ENCODE measurements at regions not wholly inside any gene's neighbourhood (a gene's known extent, or its start where the extent isn't known, plus 50 kb on each side); places are given as distances from the start of the nearest gene placed in this dataset.

- TF ChIP-seq MYC (CRISPR knock-in tag; IDR thresholded peaks at IDR 0.05; ENCODE audit: borderline replicate concordance) (no peak), ATM (IDR thresholded peaks at IDR 0.05; ENCODE audit: borderline replicate concordance) (no peak), RFX5 (IDR thresholded peaks at IDR 0.05; ENCODE audit: low read depth, low read length) (no peak), ZNF740 (CRISPR knock-in tag; IDR thresholded peaks at IDR 0.05) (no peak), POLR2AphosphoS5 (IDR thresholded peaks at IDR 0.05; ENCODE audit: low read depth, low read length) (no peak), ZNF770 (CRISPR knock-in tag; IDR thresholded peaks at IDR 0.05) (no peak), MAZ (IDR thresholded peaks at IDR 0.05; ENCODE audit: borderline replicate concordance, low read depth, low read length) (no peak), MAZ (CRISPR knock-in tag; IDR thresholded peaks at IDR 0.05; ENCODE audit: low read depth) (no peak), TBP (CRISPR knock-in tag; IDR thresholded peaks at IDR 0.05) (no peak), ZNF512 (CRISPR knock-in tag; IDR thresholded peaks at IDR 0.05) (no peak), ZNF138 (CRISPR knock-in tag; IDR thresholded peaks at IDR 0.05; ENCODE audit: low read depth) (no peak), RBM22 (optimal IDR thresholded peaks at IDR 0.05; ENCODE audit: low read length) (no peak), SP2 (CRISPR knock-in tag; IDR thresholded peaks at IDR 0.05) (no peak)
Observed at GRCh38 chr4:120238277-120238973, 171.8 kb upstream of the MAD2L1 start.

Measured in HepG2 (cell line).